Mesodermal cell (in vitro differentiated cells): ENCODE measurements at regions not wholly inside any gene's neighbourhood (a gene's known extent, or its start where the extent isn't known, plus 50 kb on each side); places are given as distances from the start of the nearest gene placed in this dataset.

Experiments used
- H3K27ac ChIP-seq: 2 replicates; pipeline ENCODE4 v1.7.0; 2013; ENCODE audit warnings: mild to moderate bottlenecking, low read depth, low read length, moderate library complexity; ENCODE audit not compliant: severe bottlenecking
- H3K36me3 ChIP-seq: 2 replicates; pipeline ENCODE4 v1.7.1; 2013; ENCODE audit warnings: mild to moderate bottlenecking, low read length, moderate library complexity; ENCODE audit not compliant: control insufficient read depth, insufficient read depth
- H3K4me1 ChIP-seq: one replicate; pipeline ENCODE4 v1.7.1; 2013; ENCODE audit warnings: mild to moderate bottlenecking, low read length; ENCODE audit not compliant: insufficient read depth, control insufficient read depth, poor library complexity, severe bottlenecking
- H3K4me3 ChIP-seq: 2 replicates; pipeline ENCODE4 v1.7.0; 2013; ENCODE audit warnings: low read length, control low read depth, mild to moderate bottlenecking; ENCODE audit not compliant: insufficient read depth, poor library complexity, severe bottlenecking; ENCODE audit errors: extremely low read depth
- H3K9me3 ChIP-seq: 2 replicates; pipeline ENCODE4 v1.7.1; 2013; ENCODE audit warnings: mild to moderate bottlenecking, low read length, moderate library complexity; ENCODE audit not compliant: control insufficient read depth
- WGBS, 2 experiments: methylation state at CpG; one replicate each; pipeline ENCODE4 v1.1.5; 2013; ENCODE audit warnings: missing lambda C conversion rate in 2 of 2; ENCODE audit not compliant: insufficient coverage in 2 of 2; 5-methylcytosine and 5-hydroxymethylcytosine counted together

DNA sequence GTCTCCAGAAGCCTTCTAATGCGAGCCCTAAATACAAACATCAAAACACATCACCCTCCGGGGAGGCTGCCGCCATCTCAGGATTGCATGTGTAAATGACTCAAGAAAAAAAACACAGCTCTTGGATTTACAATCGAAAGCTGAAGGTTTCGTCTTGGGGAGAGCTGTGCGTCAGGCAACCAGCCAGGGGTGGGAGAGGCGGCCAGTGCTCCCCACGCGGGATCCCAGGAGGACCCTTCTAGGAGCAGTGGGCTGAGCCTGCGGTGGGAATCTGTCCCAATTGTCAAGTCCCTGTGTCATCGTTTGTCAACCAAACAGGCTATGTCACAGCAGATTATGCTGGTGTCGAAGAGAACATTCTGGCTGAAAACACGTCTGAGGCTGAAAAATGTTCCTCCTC is 209.7 kb downstream of the ABCC12 start:
- H3K27ac ChIP-seq: no peak overlapping the region

GRCh38 chr16:47944589-47944988 is 211.2 kb downstream of the ABCC12 start:
- WGBS, 2 experiments: 96 to 99% methylated on average over 9 to 10 of the region's 10 CpGs
- no peaks in the 10 kb centered on the region for H3K4me1 ChIP-seq
- H3K27ac ChIP-seq: no peak overlapping the region

More for the DNA sequence above, 209.7 kb downstream of the ABCC12 start:
- no peak overlapping the region for H3K4me3 ChIP-seq
- no peaks in the 10 kb centered on the region for H3K9me3 ChIP-seq
- H3K36me3 ChIP-seq: no peaks in the 10 kb centered on the region
- H3K4me1 ChIP-seq: no peaks in the 10 kb centered on the region
- 92 to 94% methylated on average over 11 to 12 of the region's 13 CpGs for WGBS, 2 experiments

GRCh38 chr16:47943235-47943634 is 212.6 kb downstream of the ABCC12 start:
- 95 to 100% methylated on average over 4 to 5 of the region's 6 CpGs for WGBS, 2 experiments

More at GRCh38 chr16:47944589-47944988, 211.2 kb downstream of the ABCC12 start:
- no peaks in the 10 kb centered on the region for H3K36me3 ChIP-seq
- no peak overlapping the region for H3K4me3 ChIP-seq
- H3K9me3 ChIP-seq: no peaks in the 10 kb centered on the region

GRCh38 chr16:47940466-47940865 is 215.3 kb downstream of the ABCC12 start:
- H3K27ac ChIP-seq: no peak overlapping the region
- WGBS, 2 experiments: 67 to 92% methylated on average over 1 of the region's 1 CpG
- H3K9me3 ChIP-seq: no peaks in the 10 kb centered on the region
- no peak overlapping the region for H3K4me3 ChIP-seq
- H3K36me3 ChIP-seq: no peaks in the 10 kb centered on the region
- no peaks in the 10 kb centered on the region for H3K4me1 ChIP-seq

More at GRCh38 chr16:47943235-47943634, 212.6 kb downstream of the ABCC12 start:
- Histone ChIP-seq H3K36me3 (no peaks in the 10 kb centered on the region), H3K9me3 (no peaks in the 10 kb centered on the region), H3K4me1 (no peaks in the 10 kb centered on the region), H3K27ac (no peak overlapping the region), H3K4me3 (no peak overlapping the region)

GRCh38 chr16:47939680-47940079 is 216.1 kb downstream of the ABCC12 start:
- H3K4me1 ChIP-seq: no peaks in the 10 kb centered on the region
- no peaks in the 10 kb centered on the region for H3K9me3 ChIP-seq
- H3K4me3 ChIP-seq: no peak overlapping the region
- WGBS, 2 experiments: 89 to 94% methylated on average over 3 of the region's 4 CpGs
- H3K27ac ChIP-seq: no peak overlapping the region
- no peaks in the 10 kb centered on the region for H3K36me3 ChIP-seq

DNA sequence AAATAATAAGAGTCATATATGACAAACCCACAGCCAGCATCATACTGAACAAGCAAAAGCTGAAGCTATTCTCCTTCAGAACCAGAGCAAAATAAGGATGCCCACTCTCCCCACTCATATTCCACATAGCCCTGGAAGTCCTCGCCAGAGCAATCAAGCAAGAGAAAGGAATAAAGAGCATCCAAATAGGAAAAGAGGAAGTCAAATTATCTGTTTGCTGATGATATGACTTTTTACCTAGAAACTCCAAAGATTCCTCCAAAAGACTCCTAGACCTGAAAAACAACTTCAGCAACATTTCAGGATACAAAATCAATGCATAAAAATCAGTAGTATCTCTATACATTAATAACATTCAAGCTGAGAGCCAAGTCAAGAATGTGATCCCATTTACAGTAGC is 217.5 kb downstream of the ABCC12 start:
- H3K4me1 ChIP-seq: no peaks in the 10 kb centered on the region
- no CpG with 5 or more reads among the region's 1 CpG for WGBS, 2 experiments
- H3K36me3 ChIP-seq: no peaks in the 10 kb centered on the region
- H3K4me3 ChIP-seq: no peak overlapping the region
- H3K9me3 ChIP-seq: no peaks in the 10 kb centered on the region
- no peak overlapping the region for H3K27ac ChIP-seq

DNA sequence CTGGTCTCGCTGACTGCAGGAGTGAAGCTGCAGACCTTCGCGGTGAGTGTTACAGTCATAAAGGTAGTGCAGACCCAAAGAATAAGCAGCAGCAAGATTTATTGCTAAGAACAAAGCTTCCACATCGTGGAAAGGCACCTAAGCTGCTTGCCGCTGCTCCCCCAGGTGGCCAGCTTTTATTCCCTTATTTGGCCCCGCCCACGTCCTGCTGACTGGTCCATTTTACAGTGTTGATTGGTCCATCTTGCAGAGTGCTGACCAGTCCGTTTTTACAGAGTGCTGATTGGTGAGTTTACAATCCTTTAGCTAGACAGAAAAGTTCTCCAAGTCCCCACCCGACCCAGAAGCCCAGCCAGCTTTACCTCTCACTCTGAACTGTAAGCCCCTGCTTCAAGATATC is 227.8 kb downstream of the ABCC12 start:
- no peak overlapping the region for H3K4me3 ChIP-seq
- no peaks in the 10 kb centered on the region for H3K9me3 ChIP-seq
- WGBS, 2 experiments: 91 to 95% methylated on average over 9 of the region's 9 CpGs
- H3K27ac ChIP-seq: no peak overlapping the region
- no peaks in the 10 kb centered on the region for H3K4me1 ChIP-seq
- no peaks in the 10 kb centered on the region for H3K36me3 ChIP-seq

DNA sequence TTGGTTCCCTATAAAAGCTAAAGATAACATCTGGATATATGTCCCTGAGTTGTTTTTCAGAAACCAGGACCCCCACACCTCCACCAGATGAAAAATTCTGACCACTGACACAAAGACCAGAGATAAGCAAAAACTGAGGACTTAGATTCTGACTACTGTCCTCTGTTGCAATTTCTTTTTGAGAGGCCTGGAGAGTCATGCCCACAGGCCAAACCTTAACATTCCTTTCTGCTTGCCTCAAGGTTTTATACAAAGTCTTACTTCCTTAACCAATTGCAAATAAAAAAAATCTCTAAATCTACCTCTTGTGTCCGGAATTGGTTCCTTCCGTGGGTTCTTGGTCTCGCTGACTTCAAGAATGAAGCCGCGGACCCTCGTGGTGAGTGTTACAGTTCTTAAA is 228.5 kb downstream of the ABCC12 start:
- WGBS, 2 experiments: 91% methylated on average over 6 of the region's 6 CpGs; no CpG with 5 or more reads in 1 of the 2 experiments
- H3K36me3 ChIP-seq: no peaks in the 10 kb centered on the region
- no peaks in the 10 kb centered on the region for H3K4me1 ChIP-seq
- H3K27ac ChIP-seq: no peak overlapping the region
- no peak overlapping the region for H3K4me3 ChIP-seq
- H3K9me3 ChIP-seq: no peaks in the 10 kb centered on the region

GRCh38 chr16:47925811-47926460 is 229.9 kb downstream of the ABCC12 start:
- Histone ChIP-seq H3K27ac (no peak overlapping the region), H3K4me1 (no peaks in the 10 kb centered on the region), H3K9me3 (no peaks in the 10 kb centered on the region), H3K4me3 (no peak overlapping the region), H3K36me3 (no peaks in the 10 kb centered on the region)
- 80 to 95% methylated on average over 5 of the region's 8 CpGs for WGBS, 2 experiments

GRCh38 chr16:47924950-47925349 is 230.8 kb downstream of the ABCC12 start:
- WGBS, 2 experiments: 90 to 96% methylated on average over 2 of the region's 2 CpGs
- Histone ChIP-seq H3K27ac (no peak overlapping the region), H3K4me3 (no peak overlapping the region), H3K4me1 (no peaks in the 10 kb centered on the region), H3K36me3 (no peaks in the 10 kb centered on the region), H3K9me3 (no peaks in the 10 kb centered on the region)

DNA sequence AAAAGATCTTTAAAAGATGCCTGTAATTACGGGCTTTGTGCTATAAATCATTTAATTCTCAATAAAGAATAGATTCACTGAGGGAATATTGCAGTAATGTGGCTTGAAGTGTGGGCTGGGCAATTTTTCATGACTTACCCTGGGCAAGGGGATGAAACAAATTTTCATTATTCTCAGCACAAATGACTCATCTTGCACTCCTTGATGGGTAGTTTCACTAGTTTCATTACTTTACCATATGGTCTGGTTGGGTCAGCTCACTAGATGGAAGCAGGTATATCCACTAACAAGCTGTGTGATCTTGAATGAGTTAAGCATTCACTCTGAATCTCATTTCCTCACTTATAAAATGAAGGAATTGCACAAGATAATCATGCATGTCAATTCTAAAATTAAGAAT is 234.3 kb downstream of the ABCC12 start:
- H3K36me3 ChIP-seq: no peaks in the 10 kb centered on the region
- H3K27ac ChIP-seq: no peak overlapping the region
- no peaks in the 10 kb centered on the region for H3K9me3 ChIP-seq
- no peaks in the 10 kb centered on the region for H3K4me1 ChIP-seq
- no CpG with 5 or more reads among the region's 1 CpG for WGBS, 2 experiments
- H3K4me3 ChIP-seq: no peak overlapping the region
